SK-MEL-5 (cell line): ENCODE measurements at regions not wholly inside any gene's neighbourhood (a gene's known extent, or its start where the extent isn't known, plus 50 kb on each side); places are given as distances from the start of the nearest gene placed in this dataset.
"Not testable (repeated sequence)": the region's sequence is repeated elsewhere in the genome, so short reads cannot be mapped to it uniquely, and the experiment has no call there.

Experiments used
- DNase-seq: peaks from one replicate; pipeline ENCODE4 v3.0.0-alpha.2; 2016; ENCODE audit warnings: low read depth, low spot score
- in situ Hi-C: cut with HindIII; loops from 2 replicates; pipeline ENCODE4 v1.10.0; 2016; ENCODE audit warnings: low sequenced_read_pairs, high pct_unique_total_duplicates, low pct_unique_long_range_greater_than_20kb

DNA sequence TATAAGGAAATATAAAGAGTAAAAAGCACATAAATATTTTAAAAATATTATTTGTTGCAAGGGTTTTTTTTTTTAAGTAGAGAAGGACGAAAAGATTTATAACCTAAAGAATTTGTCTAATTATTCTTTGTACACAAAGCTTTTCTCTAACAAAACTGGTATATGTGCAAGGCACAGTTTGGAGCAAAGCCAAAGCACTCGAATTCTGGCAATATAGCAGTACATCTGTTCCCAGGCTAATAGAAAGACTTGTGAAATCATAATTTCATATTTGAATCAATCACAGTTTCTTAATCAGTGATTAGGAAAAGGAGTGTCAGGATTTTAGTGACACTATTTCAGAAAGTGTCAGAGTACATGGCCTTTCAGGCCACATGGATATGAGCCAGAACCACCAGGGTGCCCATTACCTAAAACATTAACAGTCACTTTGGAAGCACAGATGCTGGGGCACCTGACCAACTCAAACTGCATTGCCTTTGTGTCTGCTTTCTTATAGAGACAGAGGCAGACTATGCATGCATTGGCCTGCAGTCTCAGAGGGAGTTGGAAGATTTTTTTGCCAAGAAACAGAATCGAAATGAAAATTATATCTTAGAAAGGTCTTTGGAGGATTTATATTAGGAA lies 651.8 kb upstream of the SGO1 start:
- no peak for DNase-seq
- in situ Hi-C loops: no loop called here

DNA sequence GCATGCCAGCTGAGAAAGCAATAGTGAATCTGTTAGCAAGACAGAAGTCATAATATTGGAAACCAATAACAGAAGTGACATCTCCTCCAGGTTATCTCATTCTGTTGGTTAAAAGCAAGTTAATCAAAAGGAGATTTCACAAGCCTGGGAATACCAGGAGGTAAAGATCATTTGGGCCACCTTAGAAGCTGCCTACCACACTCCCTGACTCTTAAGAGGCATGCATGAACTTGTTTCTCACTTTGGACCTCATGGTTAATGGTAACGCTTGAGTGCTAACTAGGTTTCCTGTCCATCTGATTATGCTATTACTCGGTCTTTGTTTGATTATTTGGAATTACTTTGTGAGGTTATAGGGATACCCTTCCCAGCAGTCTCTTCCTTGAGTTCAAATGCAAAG lies 650.8 kb upstream of the SGO1 start:
- in situ Hi-C loops: no loop called here
- no peak for DNase-seq

- in situ Hi-C loops: no loop called here
- no peak for DNase-seq
Observed at GRCh38 chr3:20832963-20833362, 647.0 kb upstream of the SGO1 start.

DNA sequence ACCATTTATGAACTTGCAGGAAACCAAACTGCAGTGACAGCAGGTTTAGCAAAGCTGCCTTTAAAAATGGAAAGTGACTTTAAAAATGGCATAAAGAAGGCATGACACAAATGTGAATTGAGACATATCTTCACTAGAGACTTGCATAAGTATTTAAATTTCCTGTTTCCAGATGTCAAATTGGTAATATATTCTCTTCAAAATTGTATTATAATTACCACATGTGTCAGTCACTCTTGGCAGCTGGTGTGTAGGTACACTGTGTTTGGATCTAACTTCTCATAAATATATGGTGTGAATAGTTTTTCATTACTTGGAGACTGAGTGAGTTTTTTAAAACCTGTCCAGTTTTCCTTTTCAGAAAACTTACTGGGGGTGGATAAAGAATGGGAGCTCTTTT lies 636.2 kb upstream of the SGO1 start:
- no peak for DNase-seq
- in situ Hi-C loops: no loop called here

GRCh38 chr3:20820872-20821271 lies 634.9 kb upstream of the SGO1 start:
- not testable (repeated sequence) for DNase-seq

GRCh38 chr3:20811631-20812030 lies 625.6 kb upstream of the SGO1 start:
- DNase-seq: no peak
- in situ Hi-C loops: no loop called here

More at GRCh38 chr3:20820872-20821271, 634.9 kb upstream of the SGO1 start:
- in situ Hi-C loops: not testable (repeated sequence)

- DNase-seq: no peak
- in situ Hi-C loops: no loop called here
Observed at GRCh38 chr3:20811006-20811405, 625.0 kb upstream of the SGO1 start.

DNA sequence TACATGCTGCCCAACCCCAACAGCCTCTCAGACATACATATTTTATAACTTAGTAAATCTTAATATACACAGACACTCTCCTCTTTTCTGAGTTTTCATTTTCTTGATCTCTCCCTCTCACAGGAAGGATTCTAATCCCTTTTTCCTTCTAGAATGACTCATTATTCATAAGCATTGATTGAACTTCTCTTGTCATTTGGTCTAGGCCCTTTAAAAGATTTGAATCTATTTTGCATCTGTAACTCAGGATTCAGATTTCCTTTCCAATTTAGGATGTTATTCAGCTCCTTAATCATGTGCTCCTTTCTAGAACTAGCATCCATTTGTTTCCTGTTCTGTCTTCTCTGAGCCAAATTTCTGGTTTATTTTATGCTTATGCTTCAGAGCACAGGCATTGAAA lies 624.5 kb upstream of the SGO1 start:
- DNase-seq: no peak
- in situ Hi-C loops: no loop called here

- in situ Hi-C loops: no loop called here
- DNase-seq: no peak
Observed at GRCh38 chr3:20809356-20809755, 623.4 kb upstream of the SGO1 start.

GRCh38 chr3:20808864-20809263 lies 622.9 kb upstream of the SGO1 start:
- DNase-seq: no peak

GRCh38 chr3:20798666-20799065 lies 612.7 kb upstream of the SGO1 start:
- in situ Hi-C loops: no loop called here
- DNase-seq: no peak

More at GRCh38 chr3:20808864-20809263, 622.9 kb upstream of the SGO1 start:
- in situ Hi-C loops: no loop called here

DNA sequence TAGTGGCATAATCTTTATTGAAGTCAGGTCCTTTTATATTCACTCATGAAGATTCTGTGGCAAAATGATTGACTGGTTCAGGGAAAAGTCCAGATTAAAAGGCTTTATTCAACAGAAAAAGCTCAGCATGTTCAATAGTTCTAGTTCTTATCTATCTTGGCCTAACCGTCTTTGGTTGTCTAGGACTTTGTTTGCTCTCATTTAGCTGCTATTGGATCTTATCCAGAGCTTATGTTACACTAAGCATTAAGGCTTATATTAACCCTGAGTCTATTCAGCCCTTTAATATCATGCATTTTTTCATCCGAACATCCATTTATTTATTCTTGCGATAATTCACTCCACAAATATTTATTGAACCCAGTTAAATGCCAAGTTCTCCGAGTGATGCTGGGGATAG lies 601.0 kb upstream of the SGO1 start:
- no peak for DNase-seq
- in situ Hi-C loops: no loop called here

- in situ Hi-C loops: no loop called here
- DNase-seq: no peak
Observed at GRCh38 chr3:20776692-20777091, 590.7 kb upstream of the SGO1 start.

DNA sequence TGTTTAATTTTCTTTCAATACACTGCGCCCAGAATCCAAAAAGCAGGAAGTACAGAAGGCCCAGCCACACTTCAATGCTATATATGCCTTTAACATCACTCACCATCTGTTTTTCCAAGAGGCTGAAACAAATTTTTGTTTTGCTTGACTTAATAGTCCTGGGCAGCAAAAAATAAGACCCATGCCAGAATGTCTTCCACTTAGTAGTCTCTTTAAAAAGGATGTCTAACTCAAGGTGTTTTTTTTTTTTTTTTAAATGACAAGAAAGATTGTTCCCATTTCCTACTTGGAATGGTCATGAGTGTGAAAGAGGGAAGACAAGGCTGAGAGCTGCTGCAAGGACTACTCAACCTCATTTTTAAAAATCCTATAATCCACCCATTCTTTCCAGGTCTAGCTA lies 590.3 kb upstream of the SGO1 start:
- no peak for DNase-seq
- in situ Hi-C loops: no loop called here

- no peak for DNase-seq
- in situ Hi-C loops: no loop called here
Observed at GRCh38 chr3:20773320-20773984, 587.4 kb upstream of the SGO1 start.

DNA sequence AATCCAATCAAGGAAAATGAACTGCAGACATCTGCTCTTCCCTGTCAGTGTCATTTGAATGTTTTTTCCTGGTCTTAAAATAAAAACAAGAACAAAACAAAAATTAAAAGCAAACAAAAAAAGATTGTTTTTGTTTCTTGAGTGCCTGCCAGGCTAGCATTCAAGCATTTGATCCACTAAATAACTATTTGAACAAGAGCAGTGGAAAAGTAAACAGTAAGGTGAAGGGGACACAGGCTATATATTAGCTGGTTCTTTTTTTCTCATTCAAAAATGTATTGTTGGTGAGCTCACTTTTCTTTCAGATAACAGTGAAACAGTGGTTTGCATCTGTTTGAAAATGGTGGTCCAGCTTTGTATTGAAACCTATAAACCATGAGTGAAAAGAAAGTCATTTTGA lies 586.9 kb upstream of the SGO1 start:
- no peak for DNase-seq

DNA sequence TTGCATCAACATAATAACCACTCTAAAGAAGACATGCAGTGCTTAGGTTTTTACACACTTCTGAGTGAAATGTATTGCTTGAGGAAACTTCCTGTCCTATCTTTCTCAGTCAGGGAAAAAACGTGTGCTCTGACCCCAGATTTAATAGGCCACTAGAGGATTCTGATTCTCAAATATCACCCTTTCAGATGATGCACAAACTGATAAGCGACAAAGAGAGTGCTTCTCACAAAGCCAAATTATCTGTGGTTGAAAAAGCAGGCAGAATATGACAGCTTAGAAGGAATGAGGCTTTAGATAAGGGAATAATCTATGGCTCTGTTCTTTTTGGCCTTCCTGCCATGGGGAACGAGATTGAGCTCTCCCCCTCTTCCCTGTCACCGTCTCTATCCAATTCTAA lies 583.4 kb upstream of the SGO1 start:
- DNase-seq: no peak
- in situ Hi-C loops: no loop called here

More for the DNA sequence above, 586.9 kb upstream of the SGO1 start:
- in situ Hi-C loops: no loop called here

GRCh38 chr3:20760981-20761380 lies 575.0 kb upstream of the SGO1 start:
- in situ Hi-C loops: no loop called here
- DNase-seq: no peak

DNA sequence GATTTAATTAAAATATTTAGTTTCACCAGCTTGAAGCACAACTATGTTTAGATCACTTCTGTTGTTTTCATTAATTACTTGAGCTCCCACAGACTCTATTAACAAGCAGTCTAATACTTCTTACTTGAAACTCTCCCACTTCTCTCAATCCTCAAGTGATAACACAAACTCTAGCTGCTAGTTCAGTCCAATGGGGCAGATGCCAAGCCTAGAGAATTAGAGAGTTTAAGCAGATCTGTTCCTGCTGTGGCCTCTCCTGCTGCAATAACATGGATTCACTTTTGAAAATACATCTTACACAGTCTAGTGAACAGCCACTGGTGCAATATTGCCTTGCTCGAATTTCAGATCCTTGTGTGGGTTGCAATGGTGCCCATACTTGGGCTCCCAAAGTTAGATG lies 566.4 kb upstream of the SGO1 start:
- in situ Hi-C loops: no loop called here
- no peak for DNase-seq
